Activated naive CD8-positive, alpha-beta T cell treated with anti-CD3 and anti-CD28 coated beads for 36 hours (primary cell): ENCODE measurements at regions not wholly inside any gene's neighbourhood (a gene's known extent, or its start where the extent isn't known, plus 50 kb on each side); places are given as distances from the start of the nearest gene placed in this dataset.

ENCODE experiments used
- DNase-seq: peaks from one replicate; pipeline ENCODE4 v3.0.0; 2021
- H3K27ac Mint-ChIP-seq: one replicate; pipeline ENCODE4 v1.8.0; 2022; ENCODE audit warnings: mild to moderate bottlenecking, moderate library complexity, mixed read lengths
- H3K27me3 Mint-ChIP-seq: one replicate; pipeline ENCODE4 v1.8.0; 2022; ENCODE audit warnings: mild to moderate bottlenecking, mixed read lengths
- H3K36me3 Mint-ChIP-seq: one replicate; pipeline ENCODE4 v1.8.0; 2021; ENCODE audit warnings: mild to moderate bottlenecking, mixed read lengths
- H3K4me1 Mint-ChIP-seq: one replicate; pipeline ENCODE4 v1.8.0; 2021; ENCODE audit warnings: mixed read lengths
- H3K4me3 Mint-ChIP-seq: one replicate; pipeline ENCODE4 v1.8.0; 2022; ENCODE audit warnings: mild to moderate bottlenecking, moderate library complexity, mixed read lengths
- H3K9me3 Mint-ChIP-seq: one replicate; pipeline ENCODE4 v1.8.0; 2022; ENCODE audit warnings: mixed read lengths

DNA sequence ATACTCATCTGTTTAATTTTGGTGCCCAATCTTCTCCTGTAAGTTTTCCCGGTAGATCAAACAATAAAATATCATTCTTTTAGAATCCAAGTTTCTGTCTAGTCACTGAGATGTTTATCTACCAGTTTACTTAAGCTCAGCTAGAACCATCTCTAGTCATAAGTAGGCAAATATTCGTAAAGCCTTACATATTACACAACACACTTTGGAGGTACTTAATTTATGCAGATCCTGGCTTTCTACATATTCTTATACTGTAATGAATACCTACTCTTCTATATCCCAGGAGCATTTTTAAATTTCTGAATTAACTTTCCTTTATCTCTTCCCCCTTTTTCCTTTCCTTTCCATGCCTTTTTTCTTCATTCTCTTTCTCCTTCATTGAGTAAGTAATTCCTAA, 185.9 kb upstream of the ZBTB20 start:
- H3K27me3 Mint-ChIP-seq = no peaks in the 10 kb centered on the region
- no peaks in the 10 kb centered on the region for H3K4me1 Mint-ChIP-seq
- no peak overlapping the region for H3K27ac Mint-ChIP-seq
- H3K4me3 Mint-ChIP-seq = no peak overlapping the region
- DNase-seq = no peak
- H3K9me3 Mint-ChIP-seq = no peaks in the 10 kb centered on the region
- H3K36me3 Mint-ChIP-seq = no peaks in the 10 kb centered on the region

DNA sequence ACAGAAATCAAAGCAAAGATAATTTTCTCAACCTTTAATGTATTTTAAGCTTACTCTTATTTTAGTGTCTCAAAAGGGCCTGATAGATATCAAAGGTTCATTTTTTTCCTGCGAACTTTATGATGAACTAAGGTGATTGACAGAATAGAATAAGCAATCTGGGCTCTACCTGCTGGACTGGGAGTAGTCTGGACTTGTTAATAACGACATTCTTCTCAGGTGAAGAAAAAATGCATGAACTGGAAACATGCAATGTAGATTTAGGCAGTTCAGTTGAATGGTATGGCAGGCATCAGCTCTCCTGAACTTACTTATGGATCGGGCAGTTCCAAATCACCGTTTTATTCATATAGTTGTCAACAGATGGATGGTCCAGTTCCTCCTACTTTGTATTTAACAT, 189.7 kb upstream of the ZBTB20 start:
- no peaks in the 10 kb centered on the region for H3K9me3 Mint-ChIP-seq
- no peaks in the 10 kb centered on the region for H3K36me3 Mint-ChIP-seq
- peaks cover 3% of the 10 kb centered on the region for H3K4me1 Mint-ChIP-seq
- H3K4me3 Mint-ChIP-seq = no peak overlapping the region
- no peak for DNase-seq
- H3K27me3 Mint-ChIP-seq = no peaks in the 10 kb centered on the region
- no peak overlapping the region for H3K27ac Mint-ChIP-seq

DNA sequence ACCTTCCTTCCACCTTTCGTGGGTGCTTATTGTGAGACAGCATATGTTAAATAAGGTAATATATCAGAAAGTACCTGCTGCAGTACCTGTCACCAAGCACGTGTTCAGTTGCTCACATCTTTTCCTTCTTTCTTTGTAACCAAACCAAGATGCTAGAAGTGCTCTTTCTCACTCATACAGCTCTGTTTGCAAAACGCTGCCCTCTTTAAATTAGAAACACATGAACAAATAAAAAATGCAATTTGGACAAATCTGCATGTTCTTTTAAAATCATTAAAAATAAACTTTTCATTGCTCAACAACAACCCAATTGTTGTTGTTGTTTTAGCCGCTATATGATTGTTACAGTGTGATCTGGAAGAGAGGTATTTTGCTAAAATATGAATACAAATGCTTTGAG, 193.5 kb upstream of the ZBTB20 start:
- Mint-ChIP-seq H3K9me3 (no peaks in the 10 kb centered on the region), H3K4me3 (no peak overlapping the region), H3K27ac (no peak overlapping the region), H3K4me1 (peaks cover 3% of the 10 kb centered on the region), H3K36me3 (no peaks in the 10 kb centered on the region), H3K27me3 (no peaks in the 10 kb centered on the region)
- no peak for DNase-seq

DNA sequence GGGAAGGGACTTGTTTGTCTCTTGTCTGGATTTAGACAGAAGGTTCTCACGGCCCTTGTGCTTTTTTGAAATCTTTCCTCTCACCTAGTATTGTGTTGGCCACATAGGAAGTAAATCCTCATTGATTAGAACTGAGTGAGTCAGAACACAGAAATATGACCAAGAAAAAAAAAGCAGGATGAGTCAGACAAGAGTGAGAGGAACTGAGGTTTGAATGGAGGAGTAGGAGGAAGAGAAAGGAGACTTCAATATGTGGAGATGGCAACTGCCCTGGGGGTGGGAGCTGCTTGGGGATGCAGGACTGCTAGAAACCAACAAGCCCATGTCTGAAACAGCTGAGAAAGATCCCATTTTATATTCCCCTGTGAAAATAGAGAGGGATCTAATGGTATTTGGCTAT, 194.1 kb upstream of the ZBTB20 start:
- H3K36me3 Mint-ChIP-seq = no peaks in the 10 kb centered on the region
- H3K27ac Mint-ChIP-seq = no peak overlapping the region
- no peaks in the 10 kb centered on the region for H3K9me3 Mint-ChIP-seq
- no peak overlapping the region for H3K4me3 Mint-ChIP-seq
- no peaks in the 10 kb centered on the region for H3K27me3 Mint-ChIP-seq
- no peak for DNase-seq
- peaks cover 3% of the 10 kb centered on the region for H3K4me1 Mint-ChIP-seq

DNA sequence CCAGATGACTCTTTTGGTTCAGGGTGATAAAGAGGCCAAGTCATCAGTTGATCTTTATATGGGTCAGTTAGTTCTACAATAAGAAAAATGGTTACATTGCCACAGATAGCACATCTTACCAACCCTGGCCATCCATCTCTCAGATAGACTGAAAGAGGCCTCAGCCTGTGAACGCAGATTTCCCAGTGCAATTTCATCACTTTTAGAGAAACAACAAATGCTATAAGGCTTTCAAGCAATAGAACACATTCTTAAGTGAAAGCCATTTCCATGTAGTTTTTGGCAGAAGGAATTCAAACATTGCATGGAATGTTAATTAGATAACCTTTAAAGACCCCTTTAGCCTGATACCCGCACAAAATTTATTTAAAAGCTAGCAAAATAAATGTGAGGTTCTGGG, 200.6 kb upstream of the ZBTB20 start:
- no peak for DNase-seq
- H3K4me1 Mint-ChIP-seq = no peaks in the 10 kb centered on the region
- peaks cover 4% of the 10 kb centered on the region for H3K9me3 Mint-ChIP-seq
- no peak overlapping the region for H3K27ac Mint-ChIP-seq
- no peaks in the 10 kb centered on the region for H3K27me3 Mint-ChIP-seq
- H3K36me3 Mint-ChIP-seq = no peaks in the 10 kb centered on the region
- no peak overlapping the region for H3K4me3 Mint-ChIP-seq

DNA sequence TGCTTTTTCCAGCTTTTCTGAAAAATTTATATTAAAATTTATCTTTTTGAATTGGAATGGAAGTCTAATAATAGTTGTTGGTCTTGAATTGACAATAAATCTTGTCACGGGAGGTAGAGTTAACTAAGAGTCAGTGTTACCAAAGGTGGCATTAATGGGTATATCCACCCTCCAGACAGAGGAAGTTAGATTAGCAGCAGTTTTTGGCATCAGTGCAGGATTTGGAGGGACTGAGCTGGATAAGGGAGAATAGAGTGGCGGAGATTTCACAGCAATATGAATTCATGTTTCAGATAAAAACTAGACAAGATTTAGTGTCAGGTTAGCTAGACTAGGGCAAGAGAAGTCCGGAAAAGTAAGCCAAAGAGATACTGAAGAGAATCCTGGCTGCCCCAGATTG, 201.3 kb upstream of the ZBTB20 start:
- no peaks in the 10 kb centered on the region for H3K27me3 Mint-ChIP-seq
- H3K27ac Mint-ChIP-seq = no peak overlapping the region
- H3K36me3 Mint-ChIP-seq = no peaks in the 10 kb centered on the region
- H3K4me1 Mint-ChIP-seq = no peaks in the 10 kb centered on the region
- DNase-seq = no peak
- H3K4me3 Mint-ChIP-seq = no peak overlapping the region
- H3K9me3 Mint-ChIP-seq = peaks cover 8% of the 10 kb centered on the region

DNA sequence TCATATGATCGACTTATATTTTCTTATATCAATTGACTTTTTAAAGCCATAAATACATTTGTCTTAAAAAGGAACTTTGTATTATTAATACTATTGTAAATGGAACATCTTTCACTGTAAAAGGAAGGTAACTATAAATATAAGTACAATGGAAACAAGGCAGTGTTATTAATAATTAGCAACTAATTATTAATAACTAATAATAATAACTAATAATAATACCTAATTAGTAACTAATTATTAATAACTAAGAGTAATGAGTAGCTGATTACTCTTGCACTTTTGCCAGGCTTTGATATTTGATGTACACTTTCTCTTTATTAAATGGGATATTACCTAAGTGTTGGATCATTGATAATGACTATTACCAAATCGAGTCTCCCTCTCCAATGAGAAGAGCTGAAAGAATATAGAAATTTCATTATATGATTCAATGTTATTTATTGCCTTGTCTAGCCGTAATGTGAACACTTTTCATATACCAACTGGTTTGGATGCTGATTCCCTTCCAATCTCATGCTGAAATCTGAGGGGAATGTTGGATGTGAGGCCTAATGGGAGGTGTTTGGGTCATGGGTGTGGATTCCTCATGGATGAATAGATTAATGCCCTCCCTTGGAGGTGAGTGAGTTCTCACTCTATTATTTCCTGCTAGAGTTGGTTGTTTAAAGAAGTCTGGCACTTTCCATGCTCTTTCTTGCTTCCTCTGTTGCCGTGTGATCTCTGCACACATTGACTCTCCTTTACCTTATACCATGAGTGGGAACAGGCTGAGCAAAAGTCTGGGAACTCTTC, 202.1 kb upstream of the ZBTB20 start:
- H3K9me3 Mint-ChIP-seq = peaks cover 8% of the 10 kb centered on the region
- no peak for DNase-seq
- H3K4me1 Mint-ChIP-seq = no peaks in the 10 kb centered on the region
- no peaks in the 10 kb centered on the region for H3K36me3 Mint-ChIP-seq
- no peak overlapping the region for H3K4me3 Mint-ChIP-seq
- no peak overlapping the region for H3K27ac Mint-ChIP-seq
- no peaks in the 10 kb centered on the region for H3K27me3 Mint-ChIP-seq

DNA sequence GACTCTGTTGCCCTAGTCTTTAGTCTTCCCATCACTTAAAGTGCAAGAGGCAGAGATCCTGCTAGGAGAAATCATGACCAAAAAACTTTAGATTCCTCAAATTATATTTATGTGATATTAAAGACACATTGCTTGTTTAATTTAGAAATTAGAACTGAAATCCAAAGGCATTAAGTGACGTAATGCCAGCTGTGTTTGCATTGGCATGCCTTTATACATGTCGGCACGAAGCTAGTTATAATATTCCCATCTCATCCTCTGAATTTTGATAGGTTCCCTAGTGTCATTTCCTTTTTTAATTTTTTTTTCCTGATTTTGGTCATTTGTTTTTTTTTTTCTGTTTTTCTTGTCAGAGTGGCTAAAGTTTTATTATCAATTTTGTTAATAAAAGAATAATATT, 203.5 kb upstream of the ZBTB20 start:
- Mint-ChIP-seq H3K4me1 (no peaks in the 10 kb centered on the region), H3K27me3 (no peaks in the 10 kb centered on the region), H3K4me3 (no peak overlapping the region)

DNA sequence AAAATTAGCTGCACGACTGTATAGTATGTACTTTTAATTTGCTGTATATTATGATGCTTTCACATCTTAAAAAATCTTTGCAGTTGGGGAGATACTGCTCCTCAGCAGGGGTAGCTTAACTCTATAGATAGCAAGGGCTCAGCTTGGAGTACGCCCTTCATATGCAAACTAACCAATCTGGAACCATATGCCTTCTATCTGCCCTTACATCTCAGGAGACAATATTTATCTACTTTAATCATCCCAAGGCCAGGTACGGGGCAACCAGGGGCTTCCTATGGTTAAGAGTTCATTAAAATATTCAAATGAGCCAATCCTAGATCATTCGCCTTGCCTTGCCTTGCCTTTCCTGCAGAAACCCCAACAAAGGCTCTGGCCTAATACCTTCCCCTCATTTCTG, 204.1 kb upstream of the ZBTB20 start:
- no peaks in the 10 kb centered on the region for H3K4me1 Mint-ChIP-seq
- no peak overlapping the region for H3K4me3 Mint-ChIP-seq
- peaks cover 8% of the 10 kb centered on the region for H3K9me3 Mint-ChIP-seq
- no peak overlapping the region for H3K27ac Mint-ChIP-seq
- no peaks in the 10 kb centered on the region for H3K27me3 Mint-ChIP-seq
- no peaks in the 10 kb centered on the region for H3K36me3 Mint-ChIP-seq
- DNase-seq = no peak

More for the DNA sequence above, 203.5 kb upstream of the ZBTB20 start:
- no peak for DNase-seq
- H3K9me3 Mint-ChIP-seq = peaks cover 8% of the 10 kb centered on the region
- H3K27ac Mint-ChIP-seq = no peak overlapping the region
- H3K36me3 Mint-ChIP-seq = no peaks in the 10 kb centered on the region

DNA sequence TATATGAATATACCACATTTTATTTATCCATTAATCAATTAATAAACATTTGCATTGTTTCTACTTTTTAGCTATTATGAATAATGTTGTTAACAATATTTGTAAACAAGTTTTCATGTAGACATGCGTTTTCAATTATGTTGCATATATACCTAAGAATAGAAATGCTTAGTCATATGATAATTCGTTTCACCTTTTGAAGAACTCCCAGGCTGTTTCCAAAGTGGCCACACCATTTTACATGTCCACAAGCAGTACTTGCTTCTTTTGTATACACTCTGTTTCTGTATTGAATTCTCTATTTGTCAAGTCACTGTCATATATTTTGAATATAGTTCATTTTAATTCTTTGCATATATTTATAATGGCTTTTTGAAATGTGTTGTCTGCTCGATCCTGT, 206.9 kb upstream of the ZBTB20 start:
- no peak overlapping the region for H3K27ac Mint-ChIP-seq

DNA sequence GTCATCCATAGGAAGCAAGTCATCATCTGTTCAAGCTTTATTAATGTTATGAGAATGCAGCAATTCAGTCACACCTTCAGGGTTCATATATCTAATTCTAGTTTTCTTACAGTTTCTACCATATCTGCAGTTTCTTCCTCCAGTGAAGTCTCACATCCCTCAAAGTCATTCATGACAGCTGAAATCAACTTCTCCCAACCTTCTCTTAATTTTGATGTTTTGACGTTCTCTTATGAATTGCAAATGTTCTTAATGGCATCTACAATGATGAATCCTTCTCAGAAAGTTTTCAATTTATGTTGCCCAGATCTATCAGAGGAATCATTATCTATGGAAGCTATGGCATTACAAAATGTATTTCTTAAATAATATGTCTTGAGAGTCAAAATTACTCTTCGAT, 210.4 kb upstream of the ZBTB20 start:
- Mint-ChIP-seq H3K4me3 (no peak overlapping the region), H3K9me3 (peaks cover 9% of the 10 kb centered on the region), H3K4me1 (peaks cover 6% of the 10 kb centered on the region), H3K27me3 (no peaks in the 10 kb centered on the region), H3K27ac (no peak overlapping the region), H3K36me3 (no peaks in the 10 kb centered on the region)
- no peak for DNase-seq

More for the DNA sequence above, 206.9 kb upstream of the ZBTB20 start:
- DNase-seq = no peak
- no peak overlapping the region for H3K4me3 Mint-ChIP-seq
- H3K4me1 Mint-ChIP-seq = no peaks in the 10 kb centered on the region
- no peaks in the 10 kb centered on the region for H3K27me3 Mint-ChIP-seq
- no peaks in the 10 kb centered on the region for H3K36me3 Mint-ChIP-seq
- H3K9me3 Mint-ChIP-seq = peaks cover 8% of the 10 kb centered on the region

DNA sequence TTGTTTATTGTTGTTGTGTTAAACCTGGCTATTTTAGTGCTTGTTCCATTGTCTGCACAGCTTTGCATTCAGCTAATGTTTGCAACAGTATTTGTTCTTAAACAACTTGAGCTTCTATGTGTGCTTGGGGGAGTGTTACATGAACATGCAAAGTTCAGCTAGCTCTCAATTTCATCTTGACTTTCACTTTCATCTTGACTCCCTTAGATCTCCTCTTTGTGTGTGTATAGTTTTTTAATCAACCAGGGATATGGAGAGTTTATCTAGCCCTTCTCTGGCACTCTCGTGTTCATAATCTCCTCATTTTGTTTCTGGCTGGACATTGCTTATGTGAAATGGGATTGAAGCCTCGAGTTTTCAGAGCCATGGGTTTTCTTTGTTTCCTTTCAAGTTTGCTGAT, 212.4 kb upstream of the ZBTB20 start:
- Mint-ChIP-seq H3K4me1 (peaks cover 6% of the 10 kb centered on the region), H3K36me3 (no peaks in the 10 kb centered on the region), H3K4me3 (no peak overlapping the region), H3K27me3 (no peaks in the 10 kb centered on the region), H3K27ac (no peak overlapping the region), H3K9me3 (peaks cover 3% of the 10 kb centered on the region)
- no peak for DNase-seq

DNA sequence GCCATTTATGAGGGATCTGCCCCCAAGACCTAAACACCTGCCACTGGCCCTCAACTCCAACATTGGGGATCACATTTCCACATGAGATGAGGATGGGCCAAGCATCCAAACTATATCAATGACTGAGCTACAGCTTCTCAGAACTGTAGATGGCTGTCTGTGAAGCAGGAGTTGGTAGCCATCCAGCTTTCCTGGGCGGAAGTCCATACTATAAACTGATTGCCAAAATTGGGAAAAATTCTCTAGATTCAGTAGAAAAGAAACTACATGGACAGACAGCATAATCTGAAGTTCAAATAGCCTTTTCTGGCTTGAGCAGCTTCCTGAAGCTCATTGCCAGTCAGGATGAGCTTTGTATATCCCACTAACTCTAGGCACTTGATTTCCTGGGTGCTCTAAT, 214.7 kb upstream of the ZBTB20 start:
- Mint-ChIP-seq H3K9me3 (peaks cover 3% of the 10 kb centered on the region), H3K4me3 (no peak overlapping the region), H3K36me3 (no peaks in the 10 kb centered on the region), H3K27me3 (no peaks in the 10 kb centered on the region), H3K27ac (no peak overlapping the region), H3K4me1 (peaks cover 6% of the 10 kb centered on the region)
- DNase-seq = no peak

DNA sequence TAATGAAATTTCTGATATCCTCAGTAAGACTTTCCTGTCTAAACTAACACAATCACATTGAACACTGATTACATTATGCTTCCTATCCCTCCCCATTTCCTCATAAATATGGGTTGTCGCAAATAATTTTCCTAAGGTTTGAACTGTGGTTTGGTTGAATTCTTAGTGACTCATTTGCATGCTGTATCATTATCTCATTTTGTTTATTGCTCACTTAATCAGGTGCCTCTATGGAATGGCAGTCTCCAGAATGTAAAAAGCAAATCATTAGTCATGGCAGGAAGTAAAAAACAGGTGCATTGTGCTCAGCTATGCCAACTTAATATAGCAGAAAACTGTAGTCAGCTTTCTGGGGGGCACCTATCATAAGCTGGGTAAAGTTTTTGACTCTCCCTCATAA, 216.0 kb upstream of the ZBTB20 start:
- H3K36me3 Mint-ChIP-seq = no peaks in the 10 kb centered on the region
- no peak for DNase-seq
- H3K4me1 Mint-ChIP-seq = peaks cover 6% of the 10 kb centered on the region
- H3K9me3 Mint-ChIP-seq = peaks cover 3% of the 10 kb centered on the region
- no peaks in the 10 kb centered on the region for H3K27me3 Mint-ChIP-seq
- no peak overlapping the region for H3K4me3 Mint-ChIP-seq
- no peak overlapping the region for H3K27ac Mint-ChIP-seq

DNA sequence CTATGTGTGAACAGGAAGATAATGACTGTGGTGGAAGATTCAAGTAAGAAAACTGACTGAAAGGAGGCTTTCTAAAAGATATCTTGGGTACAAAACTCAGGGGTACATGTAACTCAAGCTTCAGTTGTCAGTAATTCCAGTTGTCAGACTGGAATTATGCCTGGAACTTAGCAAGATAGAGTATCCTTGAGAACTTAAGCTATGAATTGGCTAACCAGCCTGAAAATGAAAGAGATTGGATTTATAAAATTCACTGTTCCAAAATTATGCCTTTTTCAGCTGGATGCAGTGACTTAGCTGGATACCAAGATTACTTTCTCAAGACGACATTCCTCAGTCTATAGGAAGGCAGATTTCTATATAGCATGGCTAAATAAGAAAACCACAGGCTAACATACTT, 221.9 kb upstream of the ZBTB20 start:
- Mint-ChIP-seq H3K4me1 (no peaks in the 10 kb centered on the region), H3K9me3 (no peaks in the 10 kb centered on the region), H3K36me3 (no peaks in the 10 kb centered on the region), H3K4me3 (no peak overlapping the region), H3K27ac (no peak overlapping the region), H3K27me3 (no peaks in the 10 kb centered on the region)
- DNase-seq = no peak

DNA sequence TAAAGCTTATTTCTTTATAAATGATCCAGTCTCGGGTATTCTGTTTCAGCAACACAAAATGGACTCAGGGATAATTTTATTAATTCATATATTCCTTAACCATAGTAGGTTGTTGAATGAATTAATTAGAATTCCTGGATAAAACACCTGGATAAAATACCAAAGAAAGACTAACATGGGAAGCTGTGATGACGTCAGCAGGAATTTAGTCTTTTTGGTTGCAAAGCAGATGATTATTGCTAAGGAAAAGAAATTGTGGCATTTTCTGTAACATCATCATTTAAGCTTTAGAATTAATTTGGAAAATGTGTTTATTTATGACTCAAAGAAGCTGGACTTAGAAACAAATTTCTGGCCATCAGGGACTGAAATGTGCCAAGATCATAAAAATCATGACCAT, 228.3 kb upstream of the ZBTB20 start:
- Mint-ChIP-seq H3K27ac (no peak overlapping the region), H3K4me3 (no peak overlapping the region), H3K27me3 (peaks cover 10% of the 10 kb centered on the region), H3K4me1 (no peaks in the 10 kb centered on the region), H3K36me3 (no peaks in the 10 kb centered on the region), H3K9me3 (no peaks in the 10 kb centered on the region)
- no peak for DNase-seq
